ENCODE measurements at regions not wholly inside any gene's neighbourhood (a gene's known extent, or its start where the extent isn't known, plus 50 kb on each side); places are given as distances from the start of the nearest gene placed in this dataset.

DNA sequence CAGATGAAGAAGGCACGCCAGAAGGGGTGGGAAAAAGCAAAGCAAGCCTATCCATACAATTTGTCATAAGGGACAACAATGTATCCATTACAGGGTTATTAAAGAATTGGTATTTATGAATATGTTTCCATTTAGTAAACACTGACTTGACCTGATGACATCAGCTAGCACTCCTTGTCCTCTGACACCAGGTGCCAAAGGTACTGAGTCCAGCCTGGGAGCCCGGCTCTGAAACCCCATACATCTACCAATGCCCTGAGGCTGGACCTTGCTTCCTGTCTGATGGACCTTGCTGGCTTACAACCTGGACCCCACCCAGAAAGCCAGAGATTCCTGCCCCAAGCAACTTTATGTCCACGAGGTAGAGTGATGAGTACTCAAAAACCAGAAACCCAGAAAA, 263.0 kb upstream of the ATP11B start:
- CTCF ChIA-PET: no interaction called here
- Mint-ChIP-seq H3K27ac (no peak overlapping the region), H3K4me3 (no peak overlapping the region), H3K4me1 (no peaks in the 10 kb centered on the region), H3K27me3 (peaks cover 4% of the 10 kb centered on the region), H3K9me3 (ENCODE audit: insufficient read depth) (no peaks in the 10 kb centered on the region)
- H3K4me3 ChIP-seq (ENCODE audit: control extremely low read depth in 1 of 5, extremely low read depth in 1 of 5, insufficient read depth in 1 of 5, low read depth in 2 of 5, low read length in 4 of 5): no peak overlapping the region
- H3K4me1 ChIP-seq (ENCODE audit: control insufficient read depth in 2 of 2, insufficient read depth in 2 of 2, low read length in 2 of 2): no peaks in the 10 kb centered on the region
- DNase-seq: no peak
- no peak overlapping the region for H3K9ac ChIP-seq (ENCODE audit: low read length)
- POLR2A ChIA-PET: no interaction called here
- H3K27me3 ChIP-seq (replicated peaks in 1 of 4; ENCODE audit: control extremely low read depth in 1 of 4, control insufficient read depth in 3 of 4, insufficient read depth in 4 of 4, low read length in 3 of 4): no peaks in the 10 kb centered on the region
- no peak for ATAC-seq (ENCODE audit: low read depth)
- H3K79me2 ChIP-seq (ENCODE audit: control insufficient read depth, insufficient read depth, low read length): no peaks in the 10 kb centered on the region
- H2AFZ ChIP-seq (ENCODE audit: insufficient read depth, low read depth, low read length, poor library complexity, severe bottlenecking): no peak overlapping the region
- H3K36me3 ChIP-seq (replicated peaks in 1 of 2; ENCODE audit: control extremely low read depth in 1 of 2, control insufficient read depth in 1 of 2, extremely low read depth in 1 of 2, insufficient read depth in 2 of 2, low read length in 1 of 2): no peaks in the 10 kb centered on the region
- H3K4me2 ChIP-seq (replicated peaks; ENCODE audit: low read depth, low read length, poor library complexity, severe bottlenecking): no peak overlapping the region
- H4K20me1 ChIP-seq (ENCODE audit: control insufficient read depth, insufficient read depth, low read length, poor library complexity, severe bottlenecking): no peaks in the 10 kb centered on the region
- 85% methylated on average over 2 of the region's 3 CpGs for WGBS (ENCODE audit: insufficient coverage)
- intact Hi-C loops (cut with micrococcal nuclease): no loop called here
- no peaks in the 10 kb centered on the region for H3K9me3 ChIP-seq (ENCODE audit: control extremely low read depth in 1 of 3, control insufficient read depth in 2 of 3, insufficient read depth in 1 of 3, low read length in 2 of 3)
- H3K27ac ChIP-seq (ENCODE audit: low read length in 2 of 2): no peak overlapping the region
- TF ChIP-seq, protein P1, sequence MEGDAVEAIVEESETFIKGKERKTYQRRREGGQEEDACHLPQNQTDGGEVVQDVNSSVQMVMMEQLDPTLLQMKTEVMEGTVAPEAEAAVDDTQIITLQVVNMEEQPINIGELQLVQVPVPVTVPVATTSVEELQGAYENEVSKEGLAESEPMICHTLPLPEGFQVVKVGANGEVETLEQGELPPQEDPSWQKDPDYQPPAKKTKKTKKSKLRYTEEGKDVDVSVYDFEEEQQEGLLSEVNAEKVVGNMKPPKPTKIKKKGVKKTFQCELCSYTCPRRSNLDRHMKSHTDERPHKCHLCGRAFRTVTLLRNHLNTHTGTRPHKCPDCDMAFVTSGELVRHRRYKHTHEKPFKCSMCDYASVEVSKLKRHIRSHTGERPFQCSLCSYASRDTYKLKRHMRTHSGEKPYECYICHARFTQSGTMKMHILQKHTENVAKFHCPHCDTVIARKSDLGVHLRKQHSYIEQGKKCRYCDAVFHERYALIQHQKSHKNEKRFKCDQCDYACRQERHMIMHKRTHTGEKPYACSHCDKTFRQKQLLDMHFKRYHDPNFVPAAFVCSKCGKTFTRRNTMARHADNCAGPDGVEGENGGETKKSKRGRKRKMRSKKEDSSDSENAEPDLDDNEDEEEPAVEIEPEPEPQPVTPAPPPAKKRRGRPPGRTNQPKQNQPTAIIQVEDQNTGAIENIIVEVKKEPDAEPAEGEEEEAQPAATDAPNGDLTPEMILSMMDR (IDR thresholded peaks at IDR 0.05): no peak
- no peak for TF ChIP-seq EZH2 (IDR thresholded peaks at IDR 0.05; ENCODE audit: borderline replicate concordance, insufficient read depth, low read depth, low read length, poor library complexity, severe bottlenecking)

DNA sequence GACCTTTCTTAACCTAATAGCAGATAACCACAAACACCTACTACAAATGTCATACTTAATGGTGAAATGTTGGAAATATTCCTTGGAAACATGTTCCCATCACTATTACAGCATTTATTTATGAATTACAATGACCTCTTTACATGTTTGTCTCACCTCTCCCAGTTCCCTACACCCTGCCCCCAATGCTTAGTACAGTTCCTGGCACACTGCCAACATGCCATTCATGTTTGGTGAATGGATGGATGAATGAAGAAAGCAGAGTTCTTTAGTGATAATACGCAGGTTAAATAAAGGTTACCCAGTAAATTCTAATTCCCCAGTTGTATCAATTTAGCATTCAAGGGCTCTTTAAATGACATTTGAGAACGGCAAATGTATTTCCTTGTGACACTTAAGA, 259.9 kb upstream of the ATP11B start:
- Histone ChIP-seq H3K9ac (ENCODE audit: low read length) (no peak overlapping the region), H3K36me3 (replicated peaks in 1 of 2; ENCODE audit: control extremely low read depth in 1 of 2, control insufficient read depth in 1 of 2, extremely low read depth in 1 of 2, insufficient read depth in 2 of 2, low read length in 1 of 2) (no peaks in the 10 kb centered on the region), H2AFZ (ENCODE audit: insufficient read depth, low read depth, low read length, poor library complexity, severe bottlenecking) (no peak overlapping the region), H3K9me3 (ENCODE audit: control extremely low read depth in 1 of 3, control insufficient read depth in 2 of 3, insufficient read depth in 1 of 3, low read length in 2 of 3) (no peaks in the 10 kb centered on the region), H3K79me2 (ENCODE audit: control insufficient read depth, insufficient read depth, low read length) (no peaks in the 10 kb centered on the region), H4K20me1 (ENCODE audit: control insufficient read depth, insufficient read depth, low read length, poor library complexity, severe bottlenecking) (no peaks in the 10 kb centered on the region), H3K4me1 (ENCODE audit: control insufficient read depth in 2 of 2, insufficient read depth in 2 of 2, low read length in 2 of 2) (no peaks in the 10 kb centered on the region), H3K27me3 (replicated peaks in 1 of 4; ENCODE audit: control extremely low read depth in 1 of 4, control insufficient read depth in 3 of 4, insufficient read depth in 4 of 4, low read length in 3 of 4) (no peaks in the 10 kb centered on the region), H3K4me2 (replicated peaks; ENCODE audit: low read depth, low read length, poor library complexity, severe bottlenecking) (no peak overlapping the region), H3K4me3 (ENCODE audit: control extremely low read depth in 1 of 5, extremely low read depth in 1 of 5, insufficient read depth in 1 of 5, low read depth in 2 of 5, low read length in 4 of 5) (no peak overlapping the region), H3K27ac (ENCODE audit: low read length in 2 of 2) (no peak overlapping the region)
- POLR2A ChIA-PET: no interaction called here
- Mint-ChIP-seq H3K4me1 (no peaks in the 10 kb centered on the region), H3K4me3 (no peak overlapping the region), H3K27me3 (peaks cover 6% of the 10 kb centered on the region), H3K9me3 (ENCODE audit: insufficient read depth) (peaks cover 2% of the 10 kb centered on the region), H3K27ac (no peak overlapping the region)
- TF ChIP-seq, protein P1 (IDR thresholded peaks at IDR 0.05): no peak
- TF ChIP-seq EZH2 (IDR thresholded peaks at IDR 0.05; ENCODE audit: borderline replicate concordance, insufficient read depth, low read depth, low read length, poor library complexity, severe bottlenecking): no peak
- 100% methylated on average over 1 of the region's 2 CpGs for WGBS (ENCODE audit: insufficient coverage)
- no peak for ATAC-seq (ENCODE audit: low read depth)
- intact Hi-C loops (cut with micrococcal nuclease): no loop called here
- CTCF ChIA-PET: no interaction called here
- DNase-seq: no peak
